GM18873 (cell line): ENCODE measurements at regions not wholly inside any gene's neighbourhood (a gene's known extent, or its start where the extent isn't known, plus 50 kb on each side); places are given as distances from the start of the nearest gene placed in this dataset.

Source experiments
- ATAC-seq: cut with Tn5 transposase; IDR thresholded peaks from one replicate; pipeline ENCODE4 v1.9.1; 2021; ENCODE audit warnings: mild to moderate bottlenecking, moderate library complexity, moderate number of reproducible peaks; ENCODE audit not compliant: unreplicated experiment, low FRiP score

DNA sequence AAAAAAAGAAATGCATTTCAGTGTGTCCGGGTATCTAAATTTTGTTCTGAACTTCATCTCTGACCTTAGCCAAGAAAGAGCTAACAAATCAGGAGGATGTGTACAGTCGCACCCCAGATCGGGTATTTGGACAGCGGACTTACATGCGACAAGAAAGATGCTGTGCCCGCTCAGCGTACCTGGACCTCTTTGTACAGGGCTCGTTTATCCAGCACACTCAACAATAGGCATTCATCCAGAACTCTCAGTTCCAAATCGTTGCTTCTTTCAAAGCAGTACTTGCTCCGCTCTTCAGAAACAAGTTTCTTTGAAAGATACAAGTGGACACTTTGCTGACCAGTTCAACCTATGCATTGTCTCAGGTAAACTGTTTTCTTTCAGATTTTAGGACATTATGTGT, 191.7 kb downstream of the LY86 start:
- no peak for ATAC-seq

GRCh38 chr6:6781172-6781872, 192.8 kb downstream of the LY86 start:
- ATAC-seq, result no peak

- ATAC-seq, result no peak
Measured at GRCh38 chr6:6781873-6782227, 193.3 kb downstream of the LY86 start.

- no peak for ATAC-seq
Measured at GRCh38 chr6:6783721-6784120, 195.2 kb downstream of the LY86 start.

GRCh38 chr6:6784514-6785162, 196.1 kb downstream of the LY86 start:
- no peak for ATAC-seq

GRCh38 chr6:6785163-6785521, 196.6 kb downstream of the LY86 start:
- ATAC-seq, result no peak

GRCh38 chr6:6788394-6789032, 200.0 kb downstream of the LY86 start:
- ATAC-seq, result no peak

DNA sequence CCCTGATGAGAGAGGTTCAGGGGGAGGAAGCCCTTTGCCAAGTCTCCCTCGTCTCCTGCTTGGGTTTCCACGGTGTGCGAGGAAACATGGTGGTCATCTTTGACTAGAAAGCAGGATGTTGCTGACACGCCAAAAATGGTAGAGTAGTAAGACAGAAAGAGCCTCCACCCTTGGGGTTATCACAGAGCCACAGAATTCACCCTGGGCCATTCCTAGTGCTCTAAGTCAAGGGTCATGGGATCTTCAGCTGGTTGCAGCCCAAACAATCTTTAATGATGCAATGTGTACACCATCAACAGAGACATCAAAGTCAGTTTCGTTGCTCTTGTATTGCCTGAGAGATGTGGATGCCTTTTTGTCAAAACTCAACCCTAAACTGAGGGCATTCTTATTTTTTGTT, 201.9 kb downstream of the LY86 start:
- ATAC-seq, result no peak

DNA sequence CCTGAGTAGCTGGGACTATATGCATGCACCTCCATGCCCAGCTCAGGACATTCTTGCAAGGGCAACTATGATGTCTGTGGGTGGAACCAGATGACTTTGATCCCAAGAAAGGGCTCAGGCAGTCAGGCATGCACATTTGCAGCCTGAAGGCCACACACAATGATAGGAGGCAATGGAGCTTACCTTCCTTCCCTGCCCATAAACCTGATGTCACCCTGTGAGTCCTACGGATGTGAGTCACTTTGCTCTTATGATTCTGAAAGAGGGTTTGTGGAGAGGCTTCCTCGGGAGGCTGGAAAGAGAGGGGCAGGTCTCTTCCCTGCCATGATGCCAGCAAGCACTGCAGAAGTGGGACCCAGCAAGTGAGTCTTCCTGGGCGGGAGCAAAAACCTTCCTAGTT, 202.4 kb downstream of the LY86 start:
- ATAC-seq, result no peak

GRCh38 chr6:6793388-6794250, 205.1 kb downstream of the LY86 start:
- ATAC-seq, result no peak

GRCh38 chr6:6795393-6795792, 206.9 kb downstream of the LY86 start:
- no peak for ATAC-seq

- no peak for ATAC-seq
Measured at GRCh38 chr6:6796818-6797217, 208.3 kb downstream of the LY86 start.

GRCh38 chr6:6798448-6798860, 209.9 kb downstream of the LY86 start:
- ATAC-seq, result no peak

DNA sequence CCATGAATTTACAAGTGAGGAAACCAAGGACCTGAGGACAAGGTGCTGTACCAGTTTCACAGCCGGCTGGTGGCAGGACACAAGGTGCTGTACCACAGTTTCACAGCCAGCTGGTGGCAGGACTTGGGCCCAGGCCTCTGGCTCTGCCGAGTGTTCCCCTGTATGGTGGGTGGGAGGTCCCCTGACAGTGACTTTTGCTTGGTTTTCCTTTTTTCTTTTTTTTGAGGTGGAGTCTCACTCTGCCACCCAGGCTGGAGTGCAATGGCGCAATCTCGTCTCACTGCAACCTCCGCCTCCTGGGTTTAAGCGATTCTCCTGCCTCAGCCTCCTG, 212.4 kb downstream of the LY86 start:
- no peak for ATAC-seq

DNA sequence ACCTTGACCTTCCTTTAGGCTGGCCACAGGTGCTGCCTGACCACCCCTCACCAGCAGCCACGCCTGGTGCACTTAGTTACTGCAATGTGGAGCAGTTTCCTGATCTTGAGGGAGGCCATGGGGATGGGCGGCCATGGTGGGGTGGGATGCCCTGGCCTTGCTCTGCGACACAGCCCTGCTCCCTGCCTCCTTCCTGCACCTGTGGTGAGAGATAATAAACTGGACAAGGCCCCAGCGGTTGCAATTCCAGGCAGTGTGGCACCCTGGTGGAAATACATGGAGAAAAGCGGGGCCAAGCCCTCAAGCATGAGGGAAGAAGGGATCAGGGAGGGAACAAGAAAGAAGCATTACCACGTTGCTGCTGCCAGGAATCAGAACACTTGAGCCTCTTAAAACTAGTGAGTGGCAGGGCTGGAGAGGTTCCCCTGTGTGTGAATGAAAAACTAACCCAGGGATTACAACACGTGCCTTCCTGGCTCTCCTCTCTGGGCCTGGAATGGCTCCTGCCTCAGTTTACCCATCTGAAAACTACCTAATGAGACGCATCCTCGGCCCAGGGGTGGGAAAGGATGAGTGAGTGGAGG, 213.2 kb downstream of the LY86 start:
- ATAC-seq, result no peak

GRCh38 chr6:6803180-6803977, 214.9 kb downstream of the LY86 start:
- ATAC-seq, result peak; percentile 51

DNA sequence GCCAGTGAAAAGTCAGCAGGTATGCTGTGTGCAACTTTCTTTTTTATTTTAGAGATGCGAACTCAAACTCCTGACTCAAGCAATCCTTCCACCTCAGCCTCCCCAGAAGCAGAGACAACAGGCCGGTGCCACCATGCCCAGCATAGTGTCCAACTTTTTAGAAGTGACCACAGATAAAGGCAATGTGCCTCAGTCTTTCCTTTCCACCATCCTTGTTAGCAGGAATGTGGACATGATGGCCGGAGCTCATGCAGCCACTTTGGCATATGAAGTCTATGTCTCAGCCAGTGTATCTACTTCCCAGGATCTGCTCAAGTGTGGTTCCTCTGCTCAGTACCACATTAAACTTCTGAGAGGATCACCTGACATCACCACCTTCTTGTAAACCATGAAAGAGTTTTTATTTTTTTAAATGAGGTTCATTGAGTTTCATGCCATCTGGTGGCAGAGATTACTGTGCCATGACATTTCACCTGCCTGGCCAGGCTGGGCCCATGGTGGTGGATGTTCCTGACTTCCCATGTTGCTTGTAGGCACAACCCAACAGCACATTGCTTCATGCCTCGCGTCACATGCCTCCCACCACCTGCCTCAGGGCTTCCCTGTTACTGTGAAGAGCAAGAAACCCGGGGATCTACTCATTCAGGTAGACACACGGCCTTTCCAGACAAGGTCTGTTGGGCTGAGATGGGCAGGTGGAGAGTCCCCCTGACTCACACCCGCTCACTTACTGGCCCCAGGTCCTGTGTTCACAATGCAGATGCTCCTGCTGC, 216.5 kb downstream of the LY86 start:
- ATAC-seq, result no peak

DNA sequence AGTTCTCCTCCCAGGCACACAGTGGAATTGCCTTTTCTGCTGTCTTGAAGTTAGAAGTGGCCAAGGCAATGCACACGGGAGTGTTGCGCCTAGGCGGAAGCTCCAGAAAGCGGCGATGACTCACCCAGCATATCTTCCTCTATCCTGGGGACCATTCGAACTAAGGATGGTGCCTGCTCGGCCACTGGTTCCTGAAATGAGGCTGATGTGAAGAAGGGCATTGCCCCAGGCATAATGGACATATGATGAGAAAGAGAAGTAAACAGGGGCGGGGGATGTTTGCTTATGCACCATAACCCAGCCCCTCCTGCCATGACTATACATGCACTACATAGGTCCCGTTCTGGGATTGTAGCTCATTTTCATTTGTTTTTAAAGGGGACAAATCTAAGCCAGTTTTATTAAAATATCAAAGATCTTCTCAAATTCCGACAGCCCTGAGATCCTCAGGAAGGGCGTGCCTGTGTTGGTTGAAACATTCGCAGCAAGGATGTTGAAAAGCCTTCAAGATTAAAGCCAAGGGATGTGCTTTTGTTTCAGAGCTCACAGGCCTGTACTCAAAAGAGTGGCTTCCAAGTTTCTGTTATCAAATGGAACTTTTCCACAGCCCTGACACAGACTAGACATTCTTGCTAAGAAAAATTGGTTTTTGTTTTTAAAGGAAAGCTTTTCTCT, 218.5 kb downstream of the LY86 start:
- no peak for ATAC-seq

GRCh38 chr6:6808343-6808742, 219.8 kb downstream of the LY86 start:
- no peak for ATAC-seq
